IMR-90 (cell line): ENCODE measurements at regions not wholly inside any gene's neighbourhood (a gene's known extent, or its start where the extent isn't known, plus 50 kb on each side); places are given as distances from the start of the nearest gene placed in this dataset.

Experiments used
- ATAC-seq: fragments of 200-7000 bp; cut with Tn5 transposase; 2 replicates; pipeline ENCODE4 v1.9.1; 2020; ENCODE audit warnings: low read depth, mild to moderate bottlenecking, moderate library complexity
- BruUV-seq: library from RNA; stranded (reverse); fragments of 400-500 nt; replicated peaks from 2 replicates; lab custom pipeline; 2021; lab: Mats Ljungman, UMichigan
- CTCF ChIA-PET: fragments of 300-600 bp; formaldehyde crosslinking; extraction: SDS; loops from one replicate; lab custom pipeline; 2021; ENCODE audit warnings: antibody characterized with exemption; lab: Yijun Ruan, JAX
- POLR2A ChIA-PET: fragments of 300-600 bp; sonication (Branson Sonifier 250); formaldehyde crosslinking; loops from one replicate; lab custom pipeline; 2022; ENCODE audit warnings: antibody characterized with exemption; ENCODE audit not compliant: unreplicated experiment; lab: Charles Lee
- DNase-seq: peaks from one replicate; pipeline ENCODE4 v3.0.0; 2013
- H2AFZ ChIP-seq: replicated peaks from 2 replicates; pipeline ENCODE3; 2013; ENCODE audit warnings: low read length, mild to moderate bottlenecking; ENCODE audit not compliant: poor library complexity
- H2AK5ac ChIP-seq: 2 replicates; pipeline ENCODE4 v1.6.1; 2013; ENCODE audit warnings: low read depth, low read length, inconsistent platforms
- H2AK9ac ChIP-seq: replicated peaks from 2 replicates; pipeline ENCODE3; 2013; ENCODE audit warnings: mild to moderate bottlenecking, low read depth, low read length, moderate library complexity; ENCODE audit not compliant: poor library complexity
- H2BK120ac ChIP-seq: 2 replicates; pipeline ENCODE4 v1.6.1; 2013; ENCODE audit warnings: low read depth, low read length, inconsistent platforms
- H2BK15ac ChIP-seq: 3 replicates; pipeline ENCODE4 v1.6.1; 2013; ENCODE audit warnings: low read depth, low read length, inconsistent platforms
- H2BK20ac ChIP-seq: 2 replicates; pipeline ENCODE4 v1.6.1; 2013; ENCODE audit warnings: low read depth, mild to moderate bottlenecking, inconsistent platforms, low read length, moderate library complexity
- H2BK5ac ChIP-seq: 2 replicates; pipeline ENCODE4 v1.6.1; 2013; ENCODE audit warnings: mild to moderate bottlenecking, low read depth, low read length, inconsistent platforms; ENCODE audit not compliant: poor library complexity, severe bottlenecking
- H3K14ac ChIP-seq: replicated peaks from 2 replicates; pipeline ENCODE4 v1.6.1; 2013; ENCODE audit warnings: low read depth, low read length, inconsistent platforms
- H3K18ac ChIP-seq: 2 replicates; pipeline ENCODE4 v1.6.1; 2013; ENCODE audit warnings: low read depth, low read length, control low read depth
- H3K23ac ChIP-seq: 2 replicates; pipeline ENCODE4 v1.6.1; 2013; ENCODE audit warnings: low read depth, low read length, inconsistent platforms
- H3K27ac ChIP-seq: 2 replicates; pipeline ENCODE4 v1.5.1; 2013; ENCODE audit warnings: mild to moderate bottlenecking, control low read depth, low read length; ENCODE audit not compliant: insufficient read depth
- H3K27me3 ChIP-seq: 2 replicates; pipeline ENCODE4 v1.6.1; 2013; ENCODE audit warnings: low read length; ENCODE audit not compliant: control insufficient read depth, insufficient read depth
- H3K36me3 ChIP-seq: 2 replicates; pipeline ENCODE4 v1.6.1; 2013; ENCODE audit warnings: low read length, mixed read lengths; ENCODE audit not compliant: control insufficient read depth, insufficient read depth
- H3K4ac ChIP-seq: 2 replicates; pipeline ENCODE4 v1.6.1; 2013; ENCODE audit warnings: low read depth, low read length, inconsistent platforms
- H3K4me1 ChIP-seq: 2 replicates; pipeline ENCODE4 v1.6.1; 2013; ENCODE audit warnings: low read length, mixed read lengths; ENCODE audit not compliant: control insufficient read depth, insufficient read depth
- H3K4me2 ChIP-seq: 2 replicates; pipeline ENCODE4 v1.6.1; 2013; ENCODE audit warnings: low read depth, mild to moderate bottlenecking, control low read depth, low read length, moderate library complexity
- H3K4me3 ChIP-seq: 2 replicates; pipeline ENCODE4 v1.5.1; 2013; ENCODE audit warnings: low read depth, mild to moderate bottlenecking, control low read depth, low read length, moderate library complexity; ENCODE audit not compliant: insufficient read depth
- H3K56ac ChIP-seq: 2 replicates; pipeline ENCODE4 v1.6.1; 2013; ENCODE audit warnings: low read length, inconsistent platforms; ENCODE audit not compliant: insufficient read depth; ENCODE audit errors: extremely low read depth
- H3K79me1 ChIP-seq, 2 experiments: 2 replicates each; pipeline ENCODE4 v1.6.1; 2013; ENCODE audit warnings: low read length in 2 of 2, inconsistent platforms in 1 of 2, low read depth in 1 of 2
- H3K9ac ChIP-seq: 2 replicates; pipeline ENCODE4 v1.6.1; 2013; ENCODE audit warnings: low read depth, low read length, control low read depth
- H3K9me1 ChIP-seq: 2 replicates; pipeline ENCODE4 v1.6.1; 2013; ENCODE audit warnings: low read length, inconsistent platforms; ENCODE audit not compliant: insufficient read depth
- H3K9me3 ChIP-seq: 2 replicates; pipeline ENCODE4 v1.6.1; 2013; ENCODE audit warnings: low read length; ENCODE audit not compliant: control insufficient read depth, insufficient read depth
- H4K20me1 ChIP-seq: 2 replicates; pipeline ENCODE4 v1.6.1; 2013; ENCODE audit warnings: low read length, inconsistent platforms; ENCODE audit not compliant: insufficient read depth
- H4K5ac ChIP-seq: 2 replicates; pipeline ENCODE4 v1.6.1; 2013; ENCODE audit warnings: mild to moderate bottlenecking, low read depth, low read length, control low read depth
- H4K8ac ChIP-seq, 2 experiments: 2 replicates each; pipeline ENCODE4 v1.6.1; 2013; ENCODE audit warnings: low read depth in 2 of 2, low read length in 2 of 2, control low read depth in 1 of 2, inconsistent platforms in 1 of 2
- H4K91ac ChIP-seq: 2 replicates; pipeline ENCODE4 v1.6.1; 2013; ENCODE audit warnings: low read depth, low read length, inconsistent platforms; ENCODE audit not compliant: insufficient read depth
- CTCF ChIP-seq: conservative IDR thresholded peaks from 2 replicates; pipeline ENCODE4 v1.5.1; 2012; ENCODE audit warnings: mild to moderate bottlenecking, low read depth, low read length, improper control_type of control experiment
- ELK1 ChIP-seq: fragments of 150-350 bp; IDR thresholded peaks from 2 replicates; pipeline ENCODE4 v1.6.1; 2016; ENCODE audit warnings: low read depth, mild to moderate bottlenecking, low read length, moderate library complexity, borderline replicate concordance
- FOS ChIP-seq: fragments of 150-350 bp; IDR thresholded peaks from 2 replicates; pipeline ENCODE4 v1.6.1; 2016; ENCODE audit warnings: low read depth, low read length
- MAFK ChIP-seq: IDR thresholded peaks from 2 replicates; pipeline ENCODE4 v1.6.1; 2012; ENCODE audit warnings: low read depth, low read length, improper control_type of control experiment
- MAZ ChIP-seq: IDR thresholded peaks from 2 replicates; pipeline ENCODE4 v1.6.1; 2012; ENCODE audit warnings: low read depth, mild to moderate bottlenecking, low read length, improper control_type of control experiment, moderate library complexity, borderline replicate concordance
- MXI1 ChIP-seq: IDR thresholded peaks from 2 replicates; pipeline ENCODE4 v1.6.1; 2012; ENCODE audit warnings: low read depth, mild to moderate bottlenecking, low read length, moderate library complexity, borderline replicate concordance
- RAD21 ChIP-seq: IDR thresholded peaks from 2 replicates; pipeline ENCODE4 v1.6.1; 2012; ENCODE audit warnings: low read length, improper control_type of control experiment
- SMC3 ChIP-seq: fragments of 150-350 bp; IDR thresholded peaks from 2 replicates; pipeline ENCODE4 v1.6.1; 2016; ENCODE audit warnings: low read depth, mild to moderate bottlenecking, antibody characterized with exemption, low read length, moderate library complexity
- WGBS, 2 experiments: methylation state at CpG; one replicate each; pipeline versions ENCODE4 v1.1.5 to v1.1.7; 2013; ENCODE audit warnings: missing lambda C conversion rate in 2 of 2; ENCODE audit not compliant: insufficient read length in 1 of 2; ENCODE audit errors: extremely low coverage in 2 of 2; 5-methylcytosine and 5-hydroxymethylcytosine counted together
- dilution Hi-C: fragments of 300-500 bp; cut with HindIII; formaldehyde crosslinking; loops from one replicate; pipeline ENCODE4 v1.14.3; 2018; ENCODE audit warnings: low sequenced_read_pairs; ENCODE audit not compliant: unreplicated experiment
- in situ Hi-C: fragments of 300-500 bp; cut with MboI; formaldehyde crosslinking; loops from 3 replicates; pipeline ENCODE4 v1.14.3; 2019; ENCODE audit warnings: low sequenced_read_pairs, inconsistent platforms, mixed read lengths
- intact Hi-C: fragments of 100-400 bp; cut with micrococcal nuclease; formaldehyde crosslinking; loops from 2 replicates; pipeline ENCODE4 v1.10.0; 2022

- Histone ChIP-seq H3K4me3 (no peak overlapping the region), H3K18ac (no peak overlapping the region), H2AFZ (no peak overlapping the region), H3K79me1 (no peaks in the 10 kb centered on the region), H3K27ac (no peak overlapping the region), H3K9me1 (no peaks in the 10 kb centered on the region), H4K91ac (no peak overlapping the region), H3K56ac (no peak overlapping the region), H2BK120ac (no peak overlapping the region), H3K4me2 (no peak overlapping the region), H3K23ac (no peak overlapping the region), H2BK15ac (no peak overlapping the region), H2BK20ac (no peak overlapping the region), H3K27me3 (no peaks in the 10 kb centered on the region), H2BK5ac (no peak overlapping the region), H3K9ac (no peak overlapping the region), H2AK5ac (no peak overlapping the region), H4K20me1 (no peaks in the 10 kb centered on the region), H4K5ac (no peak overlapping the region), H4K8ac (no peak overlapping the region), H3K4me1 (no peaks in the 10 kb centered on the region), H3K36me3 (no peaks in the 10 kb centered on the region), H2AK9ac (no peak overlapping the region), H3K4ac (no peak overlapping the region), H3K14ac (no peak overlapping the region), H3K9me3 (peaks cover 5% of the 10 kb centered on the region)
- in situ Hi-C loops = no loop called here
- CTCF ChIA-PET = no interaction called here
- intact Hi-C loops = no loop called here
- POLR2A ChIA-PET = no interaction called here
- DNase-seq (no peak), ATAC-seq (no peak)
- no CpG with 5 or more reads among the region's 6 CpGs for WGBS, 2 experiments
- dilution Hi-C loops = no loop called here
- TF ChIP-seq SMC3 = no peak
- TF ChIP-seq MAZ = no peak
- no peak for TF ChIP-seq MXI1
- no peak for TF ChIP-seq MAFK
- no peak for TF ChIP-seq RAD21
- TF ChIP-seq FOS = no peak
- no peak for TF ChIP-seq CTCF
- TF ChIP-seq ELK1 = no peak
- no TSS peak for BruUV-seq
Measured at GRCh38 chr6:98366371-98366770, 468.0 kb upstream of the POU3F2 start.
